ENCODE measurements at regions not wholly inside any gene's neighbourhood (a gene's known extent, or its start where the extent isn't known, plus 50 kb on each side); places are given as distances from the start of the nearest gene placed in this dataset.

DNA sequence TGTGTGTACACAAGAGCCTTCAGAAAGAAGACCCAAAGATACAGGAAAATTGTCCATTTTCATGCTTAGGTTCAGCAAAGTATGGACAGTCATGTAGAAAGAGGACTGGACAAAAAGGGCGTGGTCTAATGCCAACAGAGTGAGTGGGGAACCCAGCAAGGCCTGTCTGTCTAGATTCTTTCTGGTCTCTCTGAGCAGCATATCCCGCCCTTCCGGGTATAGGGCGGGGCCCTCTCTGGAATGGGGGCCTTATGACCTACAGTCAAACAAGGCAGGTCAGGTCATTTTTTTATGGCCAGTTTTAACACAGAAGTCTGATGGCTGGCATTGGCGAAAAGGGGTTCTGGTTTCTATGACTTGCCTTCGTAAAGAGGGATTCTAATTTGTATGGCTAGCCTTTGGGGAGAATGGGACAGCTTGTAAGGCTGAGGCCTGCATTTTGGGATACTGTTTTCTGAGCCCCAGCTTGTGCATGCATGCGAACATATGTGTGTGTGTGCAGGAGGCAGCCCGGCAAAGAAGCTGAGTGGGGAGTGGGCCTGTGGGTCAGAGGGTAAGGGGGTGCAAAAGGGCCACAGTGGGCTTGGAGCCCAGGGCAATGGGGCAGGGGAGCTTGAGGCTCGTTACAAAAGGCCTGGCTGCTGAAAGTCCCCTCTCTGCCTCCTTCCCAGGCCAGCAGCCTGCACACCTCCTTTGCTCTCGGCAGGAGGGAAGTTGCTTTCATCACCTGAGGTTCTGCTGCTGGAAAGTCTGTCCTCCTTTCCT lies 130.5 kb upstream of the B3GAT1 start:
- DNase-seq (ENCODE audit: low read depth, low spot score): peak; percentile 23
- peak; percentile 83 for TF ChIP-seq SP1 (IDR thresholded peaks at IDR 0.05; ENCODE audit: low read depth)
- no peak for TF ChIP-seq EGR1 (IDR thresholded peaks at IDR 0.05; ENCODE audit: low read depth)
- CTCF ChIA-PET: no interaction called here
- Histone ChIP-seq H3K9ac (ENCODE audit: low read length) (no peak overlapping the region), H3K9me3 (ENCODE audit: control insufficient read depth in 1 of 2, insufficient read depth in 1 of 2, low read depth in 1 of 2, low read length in 2 of 2) (no peaks in the 10 kb centered on the region), H3K4me3 (replicated peaks in 1 of 2; ENCODE audit: low read depth in 1 of 2, low read length in 2 of 2) (peak overlapping the region in 1 of 2 experiments; percentile 4; a peak in 1 of 4 replicates), H4K20me1 (ENCODE audit: insufficient read depth) (no peaks in the 10 kb centered on the region), H3K79me2 (ENCODE audit: insufficient read depth, low read length) (no peaks in the 10 kb centered on the region), H3K36me3 (ENCODE audit: control insufficient read depth in 1 of 2, insufficient read depth in 2 of 2, low read length in 2 of 2) (no peaks in the 10 kb centered on the region), H3K27me3 (ENCODE audit: insufficient read depth, low read length) (no peaks in the 10 kb centered on the region), H2AFZ (ENCODE audit: low read depth, low read length, poor library complexity, severe bottlenecking) (no peak overlapping the region), H3K9me2 (ENCODE audit: insufficient read depth) (no peaks in the 10 kb centered on the region), H3K4me2 (ENCODE audit: low read length) (peak overlapping the region; percentile 45), H3K27ac (ENCODE audit: low read depth, low read length) (no peak overlapping the region), H3K4me1 (ENCODE audit: control insufficient read depth in 1 of 2, insufficient read depth in 2 of 2, low read length in 2 of 2) (peaks cover 8 to 35% of the 10 kb centered on the region in 2 experiments)
- POLR2A ChIA-PET: no interaction called here
- ATAC-seq: peak; percentile 82
- intact Hi-C loops (cut with micrococcal nuclease): no loop called here
- RAD21 ChIA-PET (ENCODE audit: low non-redundant PET in 1 of 2, low total read pairs in 2 of 2, uncharacterized antibody in 2 of 2, unreplicated experiment in 2 of 2): no interaction called here
- no TSS peak for BruUV-seq (replicated peaks)

DNA sequence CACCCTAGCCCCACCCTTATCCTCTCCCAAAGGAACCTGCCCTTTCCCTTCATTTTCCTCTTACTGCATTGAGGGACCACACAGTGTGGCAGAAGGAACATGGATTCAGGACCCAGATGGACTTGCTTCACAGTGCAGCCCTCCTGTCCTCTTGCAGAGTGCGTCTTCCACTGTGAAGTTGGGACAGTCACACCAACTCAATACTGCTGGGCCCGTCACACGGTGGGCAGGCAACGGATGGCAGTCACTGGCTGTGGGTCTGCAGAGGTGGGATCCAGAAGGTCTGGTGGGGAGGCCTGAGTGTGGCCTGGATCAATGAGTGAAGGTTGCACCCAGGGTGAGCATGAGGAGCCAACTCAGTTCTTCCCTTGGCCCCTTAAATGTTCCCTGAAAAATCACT lies 129.9 kb upstream of the B3GAT1 start:
- intact Hi-C loops (cut with micrococcal nuclease): no loop called here
- Histone ChIP-seq H3K4me1 (ENCODE audit: control insufficient read depth in 1 of 2, insufficient read depth in 2 of 2, low read length in 2 of 2) (peaks cover 8 to 35% of the 10 kb centered on the region in 2 experiments), H2AFZ (ENCODE audit: low read depth, low read length, poor library complexity, severe bottlenecking) (no peak overlapping the region), H3K27ac (ENCODE audit: low read depth, low read length) (no peak overlapping the region), H3K4me2 (ENCODE audit: low read length) (peak overlapping the region; percentile 45), H3K9ac (ENCODE audit: low read length) (no peak overlapping the region), H3K36me3 (ENCODE audit: control insufficient read depth in 1 of 2, insufficient read depth in 2 of 2, low read length in 2 of 2) (no peaks in the 10 kb centered on the region), H3K79me2 (ENCODE audit: insufficient read depth, low read length) (no peaks in the 10 kb centered on the region), H3K9me2 (ENCODE audit: insufficient read depth) (no peaks in the 10 kb centered on the region), H3K27me3 (ENCODE audit: insufficient read depth, low read length) (no peaks in the 10 kb centered on the region), H4K20me1 (ENCODE audit: insufficient read depth) (no peaks in the 10 kb centered on the region), H3K9me3 (ENCODE audit: control insufficient read depth in 1 of 2, insufficient read depth in 1 of 2, low read depth in 1 of 2, low read length in 2 of 2) (no peaks in the 10 kb centered on the region), H3K4me3 (replicated peaks in 1 of 2; ENCODE audit: low read depth in 1 of 2, low read length in 2 of 2) (peak overlapping the region in 1 of 2 experiments; percentile 4; a peak in 1 of 4 replicates)
- TF ChIP-seq SIN3A (IDR thresholded peaks at IDR 0.05; ENCODE audit: low read depth): no peak
- ChIA-PET RAD21 (ENCODE audit: low non-redundant PET in 1 of 2, low total read pairs in 2 of 2, uncharacterized antibody in 2 of 2, unreplicated experiment in 2 of 2) (no interaction called here), POLR2A (no interaction called here), CTCF (no interaction called here)
- ATAC-seq (peak; percentile 15; the same call in 1 of the 2 replicates), DNase-seq (ENCODE audit: low read depth, low spot score) (no peak)
- BruUV-seq (replicated peaks): no TSS peak

All from HCT116 (cell line).